ENCODE measurements at regions not wholly inside any gene's neighbourhood (a gene's known extent, or its start where the extent isn't known, plus 50 kb on each side); places are given as distances from the start of the nearest gene placed in this dataset.

GRCh38 chr7:157467496-157468212 lies 130.8 kb downstream of the DNAJB6 start:
- CTCF ChIA-PET: no interaction called here
- H3K4me1 Mint-ChIP-seq (ENCODE audit: low read depth): peaks cover 22% of the 10 kb centered on the region
- no peak for DNase-seq
- H3K27ac Mint-ChIP-seq: no peak overlapping the region
- intact Hi-C loops (cut with micrococcal nuclease): no loop called here
- no peak overlapping the region for H3K4me3 Mint-ChIP-seq
- peaks cover 5% of the 10 kb centered on the region for H3K9me3 Mint-ChIP-seq
- POLR2A ChIA-PET: no interaction called here
- H3K36me3 Mint-ChIP-seq: peaks cover 3% of the 10 kb centered on the region
- no peaks in the 10 kb centered on the region for H3K27me3 Mint-ChIP-seq

DNA sequence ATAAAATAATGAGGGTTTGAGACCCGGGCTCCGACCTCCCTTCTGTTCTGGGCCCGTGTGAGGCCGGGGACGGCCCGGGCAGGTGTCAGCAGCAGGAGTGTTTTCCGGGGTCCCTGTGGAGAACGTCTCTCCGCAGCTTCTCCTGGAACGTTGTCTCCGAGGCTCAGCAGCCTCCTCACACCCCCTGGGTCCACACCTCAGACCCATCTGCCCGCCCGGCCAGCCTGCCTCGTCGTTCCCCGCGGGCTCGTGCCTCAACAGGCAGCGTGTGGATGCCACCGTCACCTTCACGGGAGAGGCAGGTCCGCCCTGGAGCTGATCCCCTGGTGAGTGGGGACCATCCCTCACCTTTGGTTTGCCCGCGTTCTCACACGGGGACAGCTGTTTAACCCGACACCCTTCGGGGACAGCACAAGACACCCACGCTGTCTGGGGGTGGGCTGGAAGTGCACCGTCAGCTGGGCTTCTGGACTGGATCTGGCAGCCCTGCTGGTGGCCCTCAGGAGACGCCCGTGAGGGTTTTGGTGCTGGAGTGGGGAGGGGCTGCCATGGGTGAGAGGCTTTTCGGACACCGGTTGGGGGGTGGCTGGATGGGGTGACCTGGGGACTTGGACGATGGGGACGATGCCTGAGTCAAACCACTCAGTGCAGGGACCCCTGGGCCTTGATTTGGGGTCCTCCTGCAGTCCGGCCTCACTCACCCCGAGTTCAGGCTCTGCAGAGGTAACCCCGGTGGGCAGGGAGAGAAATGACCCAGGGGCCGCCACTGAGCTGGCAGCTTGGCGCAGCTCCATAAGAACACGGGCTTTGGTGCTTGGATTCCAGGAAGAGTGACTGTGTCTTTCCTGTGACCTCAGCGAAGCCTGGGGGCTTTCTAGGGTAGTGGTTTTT lies 131.7 kb downstream of the DNAJB6 start:
- intact Hi-C loops (cut with micrococcal nuclease): no loop called here
- Mint-ChIP-seq H3K4me1 (ENCODE audit: low read depth) (peaks cover 26% of the 10 kb centered on the region), H3K36me3 (peaks cover 12% of the 10 kb centered on the region), H3K9me3 (peaks cover 13% of the 10 kb centered on the region), H3K27me3 (no peaks in the 10 kb centered on the region), H3K4me3 (no peak overlapping the region), H3K27ac (no peak overlapping the region)
- ChIA-PET CTCF (no interaction called here), POLR2A (no interaction called here)
- no peak for DNase-seq

DNA sequence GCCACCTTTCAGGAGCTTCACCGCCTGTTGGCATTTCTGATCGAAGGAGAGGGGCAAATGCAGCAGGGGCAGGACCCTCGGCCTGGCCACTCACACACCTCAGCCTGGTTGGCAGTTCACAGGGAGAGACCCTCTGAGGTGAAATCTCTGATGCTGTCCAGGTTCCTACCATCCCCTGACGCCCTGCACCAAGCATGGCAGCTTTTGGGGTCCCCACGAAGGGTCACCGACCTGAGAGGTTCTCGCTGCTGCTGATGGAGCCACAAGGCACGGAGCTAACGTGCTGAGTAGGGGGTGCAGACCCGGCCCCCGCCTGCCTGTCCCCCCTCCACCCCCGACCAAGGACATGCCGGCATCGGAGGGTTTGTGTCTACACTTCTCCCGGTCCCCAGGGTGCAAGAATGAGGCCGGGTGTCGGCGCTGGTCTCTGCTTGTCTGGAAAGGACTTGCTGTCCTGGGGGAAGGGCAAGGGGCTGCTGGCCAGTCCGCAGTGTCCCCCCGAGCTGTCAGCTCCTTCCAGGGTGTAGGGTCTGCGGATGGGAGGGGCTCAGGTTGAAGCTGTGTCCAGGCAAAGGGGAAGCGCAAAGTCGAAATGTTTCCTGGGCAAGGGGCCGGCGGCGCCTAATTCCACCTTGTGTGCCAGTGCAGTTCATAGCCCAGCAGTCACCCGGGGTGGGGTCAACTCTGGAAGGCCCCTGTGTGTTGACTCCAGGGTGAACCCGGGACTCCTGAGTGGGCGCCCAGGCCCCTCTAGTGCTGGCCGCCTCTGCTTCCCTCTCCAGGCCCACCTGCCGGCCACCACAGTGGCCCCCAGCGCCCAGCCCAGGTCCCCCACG lies 132.6 kb downstream of the DNAJB6 start:
- ChIA-PET CTCF (no interaction called here), POLR2A (no interaction called here)
- no peak for DNase-seq
- intact Hi-C loops (cut with micrococcal nuclease): no loop called here
- H3K9me3 Mint-ChIP-seq: peaks cover 20% of the 10 kb centered on the region
- no peak overlapping the region for H3K4me3 Mint-ChIP-seq
- peaks cover 26% of the 10 kb centered on the region for H3K4me1 Mint-ChIP-seq (ENCODE audit: low read depth)
- H3K27me3 Mint-ChIP-seq: no peaks in the 10 kb centered on the region
- peaks cover 17% of the 10 kb centered on the region for H3K36me3 Mint-ChIP-seq
- H3K27ac Mint-ChIP-seq: no peak overlapping the region

- Mint-ChIP-seq H3K4me3 (no peak overlapping the region), H3K27ac (no peak overlapping the region), H3K27me3 (no peaks in the 10 kb centered on the region), H3K4me1 (ENCODE audit: low read depth) (peaks cover 26% of the 10 kb centered on the region), H3K36me3 (peaks cover 20% of the 10 kb centered on the region), H3K9me3 (peaks cover 24% of the 10 kb centered on the region)
- ChIA-PET CTCF (no interaction called here), POLR2A (no interaction called here)
- intact Hi-C loops (cut with micrococcal nuclease): no loop called here
- DNase-seq: no peak
These were observed 133.2 kb downstream of the DNAJB6 start for GRCh38 chr7:157470017-157470322.

GRCh38 chr7:157470701-157471131 lies 133.9 kb downstream of the DNAJB6 start:
- Mint-ChIP-seq H3K4me1 (ENCODE audit: low read depth) (peaks cover 26% of the 10 kb centered on the region), H3K4me3 (no peak overlapping the region), H3K36me3 (peaks cover 20% of the 10 kb centered on the region), H3K9me3 (peaks cover 24% of the 10 kb centered on the region), H3K27me3 (no peaks in the 10 kb centered on the region), H3K27ac (no peak overlapping the region)
- CTCF ChIA-PET: no interaction called here
- intact Hi-C loops (cut with micrococcal nuclease): no loop called here
- DNase-seq: no peak
- POLR2A ChIA-PET: no interaction called here

DNA sequence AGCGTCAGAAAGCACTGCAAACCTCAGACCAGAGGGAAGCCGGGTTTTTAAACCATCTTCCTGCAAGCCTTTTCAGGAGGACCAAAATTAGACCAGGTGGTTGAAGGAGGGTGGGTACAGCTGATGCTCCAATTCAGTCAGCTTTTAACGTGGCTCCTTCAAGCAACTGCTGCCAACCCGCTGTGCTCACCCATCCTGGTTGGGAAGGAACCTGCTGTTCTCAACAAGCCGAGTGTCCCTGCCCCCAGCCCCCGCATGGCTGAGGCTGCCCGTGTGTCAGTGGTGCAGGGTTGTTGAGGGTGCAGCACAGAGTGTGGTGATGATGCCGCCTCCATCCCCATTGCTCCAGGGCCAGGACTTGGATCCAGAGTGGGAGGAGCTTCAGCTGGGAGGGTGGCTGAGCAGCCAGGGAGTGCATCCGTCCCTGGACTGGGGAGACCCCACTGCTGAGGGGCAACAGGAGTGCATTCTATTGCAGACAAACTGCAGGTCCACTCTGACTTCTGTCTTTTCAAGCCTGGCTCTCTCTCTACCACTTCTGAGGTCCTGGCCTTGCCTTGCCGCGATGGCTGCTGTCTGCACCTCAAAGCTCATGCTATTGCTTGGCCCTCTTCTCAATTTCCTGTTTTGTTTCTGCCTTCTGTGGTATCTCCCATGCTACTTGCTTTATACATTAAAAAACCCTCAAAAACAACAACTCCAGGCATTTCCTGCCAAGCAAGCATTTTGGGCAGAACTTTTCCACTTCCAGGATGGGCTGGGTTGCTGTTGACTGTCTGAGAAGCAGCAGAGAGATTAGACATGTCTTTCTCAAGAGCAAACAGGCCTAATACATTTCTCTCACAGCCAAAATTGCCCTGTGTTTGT lies 134.7 kb downstream of the DNAJB6 start:
- Mint-ChIP-seq H3K27ac (peak overlapping the region; percentile 25), H3K27me3 (no peaks in the 10 kb centered on the region), H3K4me3 (peak overlapping the region; percentile 0), H3K4me1 (ENCODE audit: low read depth) (peaks cover 26% of the 10 kb centered on the region), H3K36me3 (peaks cover 20% of the 10 kb centered on the region), H3K9me3 (peaks cover 24% of the 10 kb centered on the region)
- DNase-seq: peak; percentile 46
- POLR2A ChIA-PET: no interaction called here
- intact Hi-C loops (cut with micrococcal nuclease): no loop called here
- CTCF ChIA-PET: no interaction called here

- DNase-seq: no peak
- CTCF ChIA-PET: no interaction called here
- no peak overlapping the region for H3K27ac Mint-ChIP-seq
- H3K27me3 Mint-ChIP-seq: no peaks in the 10 kb centered on the region
- intact Hi-C loops (cut with micrococcal nuclease): no loop called here
- H3K9me3 Mint-ChIP-seq: peaks cover 24% of the 10 kb centered on the region
- peaks cover 29% of the 10 kb centered on the region for H3K4me1 Mint-ChIP-seq (ENCODE audit: low read depth)
- POLR2A ChIA-PET: no interaction called here
- H3K36me3 Mint-ChIP-seq: peaks cover 20% of the 10 kb centered on the region
- no peak overlapping the region for H3K4me3 Mint-ChIP-seq
These were observed 135.7 kb downstream of the DNAJB6 start for GRCh38 chr7:157472311-157473050.

DNA sequence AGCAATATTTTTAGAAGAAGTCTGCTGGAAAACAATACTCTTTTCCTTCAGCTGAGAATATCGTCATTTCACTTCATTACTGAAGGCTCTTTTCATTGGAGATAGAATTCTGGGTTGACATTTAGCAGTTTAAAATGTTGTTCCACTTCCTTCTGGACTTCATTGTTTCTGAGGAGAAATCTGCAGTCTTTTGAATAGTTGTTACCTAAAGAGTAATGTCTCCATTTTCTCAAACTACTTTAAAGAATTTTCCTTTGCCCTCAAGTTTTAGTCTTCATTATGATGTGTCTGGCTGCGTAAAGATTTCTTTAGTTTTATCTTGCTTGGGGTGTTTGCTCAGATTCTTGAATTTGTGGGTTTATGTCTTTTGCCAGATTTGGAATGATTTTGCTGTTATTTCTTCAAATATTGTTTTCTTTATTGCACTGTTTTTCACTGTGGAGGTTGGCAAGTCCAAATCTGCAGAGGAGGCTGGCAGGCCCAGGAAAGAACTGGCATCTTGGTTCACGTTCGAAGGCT lies 136.3 kb downstream of the DNAJB6 start:
- CTCF ChIA-PET: no interaction called here
- Mint-ChIP-seq H3K27me3 (no peaks in the 10 kb centered on the region), H3K9me3 (peaks cover 24% of the 10 kb centered on the region), H3K36me3 (peaks cover 20% of the 10 kb centered on the region), H3K4me3 (no peak overlapping the region), H3K4me1 (ENCODE audit: low read depth) (peaks cover 34% of the 10 kb centered on the region), H3K27ac (no peak overlapping the region)
- POLR2A ChIA-PET: no interaction called here
- intact Hi-C loops (cut with micrococcal nuclease): no loop called here
- no peak for DNase-seq

- H3K27ac Mint-ChIP-seq: no peak overlapping the region
- peak; percentile 45 for DNase-seq
- no peak overlapping the region for H3K4me3 Mint-ChIP-seq
- H3K36me3 Mint-ChIP-seq: peaks cover 20% of the 10 kb centered on the region
- intact Hi-C loops (cut with micrococcal nuclease): no loop called here
- H3K27me3 Mint-ChIP-seq: no peaks in the 10 kb centered on the region
- POLR2A ChIA-PET: no interaction called here
- peaks cover 24% of the 10 kb centered on the region for H3K9me3 Mint-ChIP-seq
- CTCF ChIA-PET: interaction anchor here (0.6 to 1.5 kb wide), 13 partner anchors 9 to 528 kb away, joined by 3 to 9 read pairs (median 5); no protein-coding TSS in a partner anchor
- H3K4me1 Mint-ChIP-seq (ENCODE audit: low read depth): peaks cover 44% of the 10 kb centered on the region
These were observed 137.9 kb downstream of the DNAJB6 start for GRCh38 chr7:157474685-157475084.

DNA sequence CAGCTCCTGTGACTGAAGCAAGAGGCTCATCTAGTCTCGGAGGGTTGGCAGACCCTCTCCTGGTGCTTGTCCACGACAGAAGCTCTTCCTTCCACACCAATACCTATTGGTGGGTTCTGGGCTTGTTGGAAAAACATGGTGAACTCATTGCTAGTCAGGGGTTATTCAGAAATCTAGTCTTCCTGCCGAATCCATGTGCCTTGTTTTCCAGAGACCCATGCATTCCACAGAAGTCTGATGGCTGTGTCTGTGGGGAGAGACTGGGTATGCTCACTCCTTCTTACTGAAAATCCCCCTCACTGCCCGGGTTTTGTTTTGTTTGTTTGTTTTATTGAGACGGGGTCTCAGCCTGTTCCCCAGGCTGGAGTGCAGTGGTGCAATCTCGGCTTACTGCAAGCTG lies 138.3 kb downstream of the DNAJB6 start:
- Mint-ChIP-seq H3K27me3 (no peaks in the 10 kb centered on the region), H3K27ac (no peak overlapping the region), H3K36me3 (peaks cover 20% of the 10 kb centered on the region), H3K4me1 (ENCODE audit: low read depth) (peaks cover 44% of the 10 kb centered on the region), H3K9me3 (peaks cover 24% of the 10 kb centered on the region), H3K4me3 (no peak overlapping the region)
- ChIA-PET POLR2A (no interaction called here), CTCF (interaction anchor here (0.9 to 1.5 kb wide), 12 partner anchors 9 to 529 kb away, joined by 3 to 9 read pairs (median 5); no protein-coding TSS in a partner anchor)
- intact Hi-C loops (cut with micrococcal nuclease): no loop called here
- DNase-seq: no peak

- DNase-seq: no peak
These were observed 138.8 kb downstream of the DNAJB6 start for GRCh38 chr7:157475601-157476000.

More at GRCh38 chr7:157475601-157476000, 138.8 kb downstream of the DNAJB6 start:
- Mint-ChIP-seq H3K4me1 (ENCODE audit: low read depth) (peaks cover 43% of the 10 kb centered on the region), H3K27me3 (no peaks in the 10 kb centered on the region), H3K27ac (no peak overlapping the region), H3K36me3 (peaks cover 20% of the 10 kb centered on the region), H3K4me3 (no peak overlapping the region), H3K9me3 (peaks cover 24% of the 10 kb centered on the region)
- CTCF ChIA-PET: interaction anchor here (0.9 to 1.5 kb wide), 5 partner anchors 13 to 529 kb away, joined by 3 to 9 read pairs (median 4); no protein-coding TSS in a partner anchor
- intact Hi-C loops (cut with micrococcal nuclease): no loop called here
- POLR2A ChIA-PET: no interaction called here

Measured in activated CD4-positive, alpha-beta memory T cell treated with anti-CD3 and anti-CD28 coated beads for 36 hours (primary cell).